Neuron (in vitro differentiated cells): ENCODE measurements at regions not wholly inside any gene's neighbourhood (a gene's known extent, or its start where the extent isn't known, plus 50 kb on each side); places are given as distances from the start of the nearest gene placed in this dataset.

Experiments used
- H2AFZ ChIP-seq: one replicate; pipeline ENCODE4 v1.6.1; 2013; ENCODE audit warnings: low read depth, mild to moderate bottlenecking, inconsistent platforms, low read length, moderate library complexity
- H3K27me3 ChIP-seq: one replicate; pipeline ENCODE4 v1.6.1; 2013; ENCODE audit warnings: low read length; ENCODE audit not compliant: insufficient read depth
- H3K36me3 ChIP-seq: one replicate; pipeline ENCODE4 v1.6.1; 2013; ENCODE audit warnings: low read length; ENCODE audit not compliant: insufficient read depth
- H3K4me1 ChIP-seq: one replicate; pipeline ENCODE4 v1.6.1; 2013; ENCODE audit warnings: low read length; ENCODE audit not compliant: insufficient read depth
- H3K4me3 ChIP-seq: 2 replicates; pipeline ENCODE4 v1.5.1; 2013; ENCODE audit warnings: mild to moderate bottlenecking, low read length, moderate library complexity
- H3K9me3 ChIP-seq: one replicate; pipeline ENCODE4 v1.6.1; 2013; ENCODE audit warnings: low read length

DNA sequence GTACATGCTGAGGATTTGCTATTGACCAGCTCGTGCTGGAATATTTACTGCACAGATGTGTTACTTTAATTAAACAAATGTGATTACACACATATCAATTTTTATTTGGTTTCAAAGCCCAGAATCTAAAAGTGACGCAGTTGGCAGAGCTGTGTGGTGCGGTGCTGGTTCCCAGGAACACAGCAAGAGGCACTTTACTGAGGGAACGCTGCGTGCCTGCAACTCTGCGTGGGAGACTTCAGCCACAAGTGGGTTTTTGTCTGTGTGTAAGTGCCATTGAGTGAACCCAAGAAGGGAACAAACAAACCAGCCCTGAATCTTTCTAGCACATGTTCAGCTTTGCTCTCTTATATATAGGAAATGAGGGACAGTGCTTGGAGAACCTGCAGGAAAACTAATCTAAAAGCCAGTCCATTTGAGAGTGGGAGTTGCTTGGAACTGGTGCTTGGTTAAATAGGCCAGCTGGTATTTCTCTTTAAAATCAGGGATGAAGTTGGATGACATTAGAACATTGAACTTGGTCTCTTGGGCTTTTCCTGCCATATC is 196.6 kb upstream of the CELF4 start:
- H3K27me3 ChIP-seq: no peaks in the 10 kb centered on the region
- no peak overlapping the region for H2AFZ ChIP-seq
- no peaks in the 10 kb centered on the region for H3K36me3 ChIP-seq
- H3K9me3 ChIP-seq: no peaks in the 10 kb centered on the region
- no peak overlapping the region for H3K4me3 ChIP-seq
- H3K4me1 ChIP-seq: no peaks in the 10 kb centered on the region

DNA sequence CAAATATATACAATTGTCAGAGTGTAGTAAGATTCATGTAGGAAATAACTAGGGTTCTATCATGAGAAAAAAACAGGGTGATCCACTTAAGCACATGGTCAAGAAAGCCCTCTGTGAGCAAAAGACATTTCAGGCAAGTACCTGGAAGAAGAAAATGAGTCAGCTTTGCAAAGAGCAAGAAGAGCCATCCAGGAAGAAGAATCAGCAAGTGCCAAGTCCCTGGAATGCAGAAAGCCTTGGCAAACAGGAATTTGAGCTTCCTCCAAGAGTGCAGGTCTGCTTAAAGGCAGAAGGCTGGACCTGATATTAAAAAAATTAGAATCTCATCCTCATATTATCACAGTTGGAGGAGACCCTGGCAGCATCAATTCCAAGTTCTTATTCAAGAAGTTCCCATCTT is 188.5 kb upstream of the CELF4 start:
- H3K36me3 ChIP-seq: no peaks in the 10 kb centered on the region
- H3K27me3 ChIP-seq: no peaks in the 10 kb centered on the region
- H3K4me3 ChIP-seq: no peak overlapping the region
- peaks cover 4% of the 10 kb centered on the region for H3K4me1 ChIP-seq
- no peaks in the 10 kb centered on the region for H3K9me3 ChIP-seq
- H2AFZ ChIP-seq: no peak overlapping the region

DNA sequence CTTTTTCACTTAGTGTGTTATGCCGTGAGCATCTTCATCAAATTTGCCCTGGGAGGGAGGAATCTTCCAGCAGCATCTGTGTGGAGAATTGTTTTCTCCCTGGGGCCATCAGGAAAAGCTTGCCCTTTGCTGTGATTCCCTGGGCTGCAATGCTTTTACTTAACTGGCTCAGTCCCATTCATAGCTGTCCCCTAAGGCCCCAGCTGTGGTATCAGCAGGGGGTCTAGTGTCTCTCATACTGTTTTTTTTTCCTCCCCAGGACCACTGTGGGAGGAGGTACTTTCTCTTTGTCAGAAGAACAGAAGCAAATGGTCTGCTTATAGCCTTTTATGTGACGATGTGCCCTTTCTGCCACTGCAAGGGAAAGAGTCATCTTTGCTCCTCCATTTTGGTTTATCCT is 176.8 kb upstream of the CELF4 start:
- no peaks in the 10 kb centered on the region for H3K27me3 ChIP-seq
- no peaks in the 10 kb centered on the region for H3K36me3 ChIP-seq
- H3K4me3 ChIP-seq: no peak overlapping the region
- H2AFZ ChIP-seq: no peak overlapping the region
- H3K4me1 ChIP-seq: no peaks in the 10 kb centered on the region
- H3K9me3 ChIP-seq: no peaks in the 10 kb centered on the region

DNA sequence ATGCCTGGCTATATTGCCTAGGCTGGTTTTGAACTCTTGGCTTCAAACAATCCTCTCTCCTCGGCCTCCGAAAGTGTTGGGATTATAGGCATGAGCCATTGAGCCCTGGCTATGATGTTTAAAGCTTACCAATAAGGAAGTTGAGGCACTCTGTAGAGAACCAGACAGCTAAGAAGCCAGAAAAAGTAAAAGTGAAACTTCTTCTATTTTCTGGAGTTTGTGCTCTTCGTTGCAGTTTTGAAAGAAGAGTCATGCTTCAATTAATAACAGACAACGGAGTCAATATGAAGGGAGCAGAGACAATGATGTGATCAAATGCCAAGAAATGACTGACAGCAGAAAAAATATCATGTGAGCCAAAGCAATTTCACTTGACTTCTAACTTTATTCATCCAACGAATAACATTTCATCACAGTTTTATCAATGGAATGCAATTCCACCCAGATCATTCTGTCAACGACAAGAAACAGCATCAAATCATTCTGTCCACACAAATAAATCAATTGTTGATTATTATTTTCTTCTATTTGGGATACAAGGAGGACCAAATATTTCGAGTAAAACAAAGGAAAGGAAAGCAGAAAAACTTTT is 175.5 kb upstream of the CELF4 start:
- H3K4me1 ChIP-seq: no peaks in the 10 kb centered on the region
- no peaks in the 10 kb centered on the region for H3K9me3 ChIP-seq
- H3K27me3 ChIP-seq: no peaks in the 10 kb centered on the region
- H2AFZ ChIP-seq: no peak overlapping the region
- no peak overlapping the region for H3K4me3 ChIP-seq
- H3K36me3 ChIP-seq: no peaks in the 10 kb centered on the region

DNA sequence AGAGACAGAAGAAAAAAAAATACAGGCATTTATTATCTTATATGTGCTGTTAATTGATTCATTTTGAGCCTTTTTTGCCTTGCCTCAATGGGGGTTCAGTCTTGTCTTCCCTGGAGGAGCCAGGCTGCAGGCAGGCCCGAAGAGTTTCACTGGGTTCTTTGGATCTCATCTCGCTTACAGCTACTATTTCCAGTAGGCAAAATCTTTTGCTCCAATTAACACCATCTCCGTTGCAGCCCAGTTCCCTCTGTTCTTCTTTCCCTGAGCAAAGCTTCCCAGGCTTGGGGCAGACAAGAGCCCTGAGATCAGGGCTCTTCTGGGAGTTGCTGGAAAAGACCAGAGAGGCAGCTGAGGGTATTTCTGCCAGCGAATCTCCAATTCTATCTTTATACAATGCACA is 168.8 kb upstream of the CELF4 start:
- H2AFZ ChIP-seq: no peak overlapping the region
- H3K27me3 ChIP-seq: no peaks in the 10 kb centered on the region
- H3K4me3 ChIP-seq: no peak overlapping the region
- no peaks in the 10 kb centered on the region for H3K4me1 ChIP-seq
- no peaks in the 10 kb centered on the region for H3K36me3 ChIP-seq
- no peaks in the 10 kb centered on the region for H3K9me3 ChIP-seq

DNA sequence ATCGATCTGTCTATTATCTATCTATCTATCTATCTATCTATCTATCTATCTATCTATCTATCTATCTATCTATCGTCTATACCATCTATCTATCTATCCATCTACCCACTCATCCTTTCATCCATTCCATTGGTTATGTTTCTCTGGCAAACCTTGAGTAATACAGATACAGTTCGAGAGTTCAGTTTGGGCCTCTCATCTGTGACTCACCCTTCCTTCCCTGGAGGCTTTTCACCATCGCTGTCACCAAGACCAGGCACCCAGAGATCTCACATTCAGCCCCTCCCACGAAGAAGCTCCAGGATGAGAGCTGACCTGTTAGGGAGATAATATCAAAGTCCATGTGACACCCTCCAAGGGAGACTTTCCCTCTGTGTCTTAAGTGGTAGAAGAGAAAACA is 164.1 kb upstream of the CELF4 start:
- Histone ChIP-seq H3K4me1 (no peaks in the 10 kb centered on the region), H3K4me3 (no peak overlapping the region), H3K27me3 (no peaks in the 10 kb centered on the region), H3K36me3 (no peaks in the 10 kb centered on the region), H2AFZ (no peak overlapping the region), H3K9me3 (no peaks in the 10 kb centered on the region)

DNA sequence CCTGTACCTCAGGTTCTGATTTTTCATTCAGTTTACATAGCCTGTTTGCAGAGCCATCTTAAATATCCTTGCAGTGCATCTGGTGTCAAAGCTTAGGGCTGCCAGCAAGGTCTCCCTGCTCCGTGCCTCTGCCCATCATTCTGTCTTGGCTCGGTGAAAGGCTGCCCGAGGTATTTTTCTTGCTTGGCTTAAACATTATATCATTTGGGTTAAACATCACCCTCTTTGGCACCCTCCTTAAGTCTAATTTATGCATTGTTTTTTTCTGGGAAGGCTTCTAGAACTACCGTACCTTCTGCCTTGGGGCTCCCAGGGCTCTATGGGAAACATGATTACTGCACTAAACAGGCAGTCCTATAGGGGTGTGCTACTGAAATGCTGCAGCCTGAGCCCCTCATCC is 158.6 kb upstream of the CELF4 start:
- H3K9me3 ChIP-seq: no peaks in the 10 kb centered on the region
- H3K4me1 ChIP-seq: no peaks in the 10 kb centered on the region
- no peaks in the 10 kb centered on the region for H3K36me3 ChIP-seq
- no peak overlapping the region for H2AFZ ChIP-seq
- no peak overlapping the region for H3K4me3 ChIP-seq
- H3K27me3 ChIP-seq: no peaks in the 10 kb centered on the region

DNA sequence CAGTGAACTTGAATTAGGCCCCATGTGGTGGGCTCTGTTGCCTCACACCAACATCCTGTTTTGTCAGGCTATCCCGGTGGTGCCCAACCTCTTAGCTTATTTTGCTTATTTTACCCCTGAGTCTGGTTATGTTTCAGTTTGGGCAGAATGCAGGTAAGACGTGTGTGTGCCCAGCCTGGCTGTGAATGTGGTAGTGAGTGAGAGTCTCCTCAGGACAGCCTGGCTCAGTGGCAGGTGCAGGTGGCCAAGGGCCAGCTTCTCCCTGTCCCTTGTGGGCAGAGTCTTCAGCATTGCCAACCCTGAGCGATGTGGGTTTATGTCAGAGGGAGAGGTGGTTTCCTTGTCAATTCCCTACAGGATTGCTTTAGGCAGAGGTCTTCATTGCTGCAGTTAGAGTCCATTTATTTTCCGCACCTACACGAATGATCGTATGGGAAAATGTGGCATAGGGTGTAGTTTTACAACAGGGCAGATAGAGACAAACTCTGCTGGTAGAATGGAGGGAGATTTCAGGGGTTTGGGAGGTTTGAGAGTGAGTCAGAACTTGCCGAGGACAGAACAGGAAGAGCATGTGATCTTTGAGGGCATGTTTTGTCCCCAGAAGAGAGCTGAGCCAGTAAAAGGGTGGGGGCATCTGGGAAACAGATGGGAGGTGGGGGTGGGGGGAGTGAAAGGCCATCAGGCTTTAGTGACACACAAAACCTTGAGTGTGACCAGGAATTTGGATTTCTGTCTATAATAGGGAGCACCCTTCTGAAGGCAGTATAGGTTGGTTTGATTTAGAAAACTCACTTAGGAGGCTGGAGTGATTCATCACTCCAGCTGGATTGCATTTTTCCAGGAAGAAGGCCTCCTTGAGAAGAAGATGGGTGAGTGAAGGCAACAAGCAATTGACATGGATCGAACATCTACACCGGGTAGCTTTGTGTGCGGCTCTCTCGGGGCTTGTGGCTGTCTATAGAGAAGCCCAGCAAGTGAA is 156.2 kb upstream of the CELF4 start:
- Histone ChIP-seq H3K9me3 (no peaks in the 10 kb centered on the region), H3K4me3 (no peak overlapping the region), H3K36me3 (no peaks in the 10 kb centered on the region), H2AFZ (no peak overlapping the region), H3K4me1 (no peaks in the 10 kb centered on the region), H3K27me3 (no peaks in the 10 kb centered on the region)

DNA sequence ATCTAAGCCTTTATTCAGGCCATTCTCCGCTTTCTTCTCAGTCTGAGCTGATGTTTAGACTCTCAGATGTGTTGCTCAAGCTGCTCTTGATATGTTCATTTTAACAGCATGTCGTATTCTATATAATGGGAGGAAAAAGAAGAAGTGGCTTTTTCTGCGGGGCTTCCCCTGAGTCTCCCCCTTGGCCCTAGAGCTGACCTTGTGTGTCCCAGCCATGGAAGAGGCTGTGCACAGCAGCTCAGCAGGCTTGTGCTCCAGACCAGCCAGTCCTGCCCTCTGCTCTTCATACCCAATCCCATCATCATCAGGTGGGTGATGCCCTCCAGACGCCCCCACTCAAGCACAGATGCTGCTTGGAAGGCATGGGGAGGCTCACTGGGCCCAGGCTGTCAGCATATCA is 155.1 kb upstream of the CELF4 start:
- Histone ChIP-seq H3K4me1 (no peaks in the 10 kb centered on the region), H2AFZ (no peak overlapping the region), H3K27me3 (no peaks in the 10 kb centered on the region), H3K4me3 (no peak overlapping the region), H3K36me3 (no peaks in the 10 kb centered on the region), H3K9me3 (no peaks in the 10 kb centered on the region)

DNA sequence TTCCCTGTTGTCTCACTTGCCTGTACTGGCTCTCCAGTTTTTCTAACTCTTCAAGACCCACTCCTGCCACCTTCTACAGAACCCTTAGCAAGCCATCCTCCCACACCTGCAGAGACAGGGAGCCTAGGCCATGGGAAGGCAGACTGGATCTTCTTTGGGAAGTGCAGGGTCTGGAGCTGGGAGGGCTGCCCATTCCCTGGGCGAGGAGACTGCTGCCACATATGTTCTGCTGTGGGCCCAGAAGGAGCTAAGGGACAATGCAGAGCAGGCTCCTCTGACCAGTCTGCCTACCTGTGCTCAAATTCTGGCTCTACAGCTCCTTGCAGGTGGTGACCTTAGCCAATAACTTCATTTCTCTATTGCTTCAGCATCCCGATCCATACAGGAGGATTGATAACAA is 152.1 kb upstream of the CELF4 start:
- H3K4me3 ChIP-seq: no peak overlapping the region
- no peaks in the 10 kb centered on the region for H3K9me3 ChIP-seq
- H2AFZ ChIP-seq: no peak overlapping the region
- no peaks in the 10 kb centered on the region for H3K27me3 ChIP-seq
- H3K4me1 ChIP-seq: no peaks in the 10 kb centered on the region
- no peaks in the 10 kb centered on the region for H3K36me3 ChIP-seq

DNA sequence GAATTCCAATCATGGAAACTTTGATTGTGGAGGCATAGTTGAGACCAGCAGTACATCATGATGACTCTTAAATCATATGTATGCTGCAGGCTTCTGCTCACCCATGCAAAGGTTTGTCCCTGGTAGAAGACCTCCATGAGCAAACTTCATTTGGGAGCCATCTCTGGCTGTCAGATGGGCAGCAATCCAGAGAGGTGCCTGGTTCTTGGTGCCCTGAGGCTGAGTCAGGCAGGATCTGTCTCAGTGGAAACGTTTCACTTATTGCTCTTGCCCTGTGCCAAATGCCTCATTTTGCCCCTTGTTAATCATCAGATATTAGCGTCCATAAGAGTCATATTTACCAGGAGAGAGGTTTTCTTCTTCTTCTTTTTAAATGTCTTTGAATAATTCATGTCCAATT is 151.5 kb upstream of the CELF4 start:
- Histone ChIP-seq H3K9me3 (no peaks in the 10 kb centered on the region), H3K27me3 (no peaks in the 10 kb centered on the region), H3K4me1 (no peaks in the 10 kb centered on the region), H3K36me3 (no peaks in the 10 kb centered on the region), H2AFZ (no peak overlapping the region), H3K4me3 (no peak overlapping the region)

DNA sequence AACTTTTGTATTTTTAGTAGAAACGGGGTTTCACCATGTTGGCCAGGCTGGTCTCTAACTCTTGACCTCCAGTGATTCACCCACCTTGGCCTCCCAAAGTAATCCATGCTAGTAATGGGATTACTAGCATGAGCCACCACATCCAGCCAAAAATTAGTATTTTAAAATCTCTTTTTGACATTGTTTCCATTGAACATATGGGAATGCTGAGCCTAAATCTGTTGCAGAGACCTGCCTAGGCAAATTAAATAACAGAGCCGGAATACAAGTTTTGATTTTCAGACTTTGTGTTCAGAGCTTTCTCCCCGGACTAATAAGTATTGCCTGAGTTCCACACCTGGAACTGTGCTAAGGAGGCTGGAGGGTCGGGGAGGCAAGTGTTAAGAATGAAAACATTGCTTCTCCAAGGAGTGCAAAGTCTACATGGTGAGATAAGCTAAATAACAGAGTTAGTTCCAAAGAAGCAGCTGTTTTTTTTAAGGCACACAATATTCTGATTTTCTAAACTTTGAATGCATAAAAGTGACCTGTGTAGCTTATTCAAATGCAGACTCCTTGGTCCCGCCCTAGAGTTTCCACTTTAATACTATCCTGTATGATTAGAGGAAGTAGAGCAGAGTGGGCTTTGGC is 150.6 kb upstream of the CELF4 start:
- no peaks in the 10 kb centered on the region for H3K27me3 ChIP-seq
- H3K4me3 ChIP-seq: no peak overlapping the region
- no peaks in the 10 kb centered on the region for H3K9me3 ChIP-seq
- H3K4me1 ChIP-seq: no peaks in the 10 kb centered on the region
- no peak overlapping the region for H2AFZ ChIP-seq
- no peaks in the 10 kb centered on the region for H3K36me3 ChIP-seq

DNA sequence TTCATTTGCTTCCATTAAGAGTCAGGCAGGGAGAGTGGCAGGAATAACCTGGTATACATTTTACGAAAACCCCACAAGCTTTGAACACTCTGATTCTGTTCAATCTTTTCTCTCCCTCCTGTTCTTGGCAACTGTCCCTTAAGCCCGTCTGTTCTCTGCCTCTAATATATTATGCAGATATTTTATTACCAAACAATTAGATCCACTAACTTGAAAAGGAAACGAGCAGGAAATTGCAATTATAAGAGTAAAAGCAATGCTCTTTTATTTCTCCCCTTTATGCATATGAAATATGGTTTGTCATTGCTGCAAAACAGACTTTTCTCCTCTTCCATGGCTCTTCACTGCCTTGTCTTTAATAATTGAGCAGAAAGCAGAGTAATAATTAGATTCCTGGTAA is 149.1 kb upstream of the CELF4 start:
- no peak overlapping the region for H2AFZ ChIP-seq
- no peaks in the 10 kb centered on the region for H3K27me3 ChIP-seq
- H3K4me3 ChIP-seq: no peak overlapping the region
- H3K9me3 ChIP-seq: no peaks in the 10 kb centered on the region
- no peaks in the 10 kb centered on the region for H3K4me1 ChIP-seq
- no peaks in the 10 kb centered on the region for H3K36me3 ChIP-seq
